ENCODE measurements at regions not wholly inside any gene's neighbourhood (a gene's known extent, or its start where the extent isn't known, plus 50 kb on each side); places are given as distances from the start of the nearest gene placed in this dataset.

GRCh38 chr7:40937879-40938278 is 765.0 kb downstream of the INHBA start:
- H3K4me3 ChIP-seq (replicated peaks; ENCODE audit: low read depth, low read length) = no peak overlapping the region
- no peak for DNase-seq (ENCODE audit: low read depth)

GRCh38 chr7:40935435-40935834 is 767.5 kb downstream of the INHBA start:
- H3K4me3 ChIP-seq (replicated peaks; ENCODE audit: low read depth, low read length) = no peak overlapping the region
- DNase-seq (ENCODE audit: low read depth) = no peak
- TF ChIP-seq CTCF (IDR thresholded peaks at IDR 0.05; ENCODE audit: low read length, missing control alignments) = no peak

More at GRCh38 chr7:40937879-40938278, 765.0 kb downstream of the INHBA start:
- no peak for TF ChIP-seq CTCF (IDR thresholded peaks at IDR 0.05; ENCODE audit: low read length, missing control alignments)

- TF ChIP-seq CTCF (IDR thresholded peaks at IDR 0.05; ENCODE audit: low read length, missing control alignments) = no peak
- no peak for DNase-seq (ENCODE audit: low read depth)
- H3K4me3 ChIP-seq (replicated peaks; ENCODE audit: low read depth, low read length) = no peak overlapping the region
Measured at GRCh38 chr7:40923626-40924025, 779.3 kb downstream of the INHBA start.

GRCh38 chr7:40922316-40922670 is 780.6 kb downstream of the INHBA start:
- peak; percentile 35 for DNase-seq (ENCODE audit: low read depth)
- TF ChIP-seq CTCF (IDR thresholded peaks at IDR 0.05; ENCODE audit: low read length, missing control alignments) = no peak
- H3K4me3 ChIP-seq (replicated peaks; ENCODE audit: low read depth, low read length) = no peak overlapping the region

GRCh38 chr7:40921589-40922315 is 781.1 kb downstream of the INHBA start:
- H3K4me3 ChIP-seq (replicated peaks; ENCODE audit: low read depth, low read length) = no peak overlapping the region
- no peak for TF ChIP-seq CTCF (IDR thresholded peaks at IDR 0.05; ENCODE audit: low read length, missing control alignments)
- DNase-seq (ENCODE audit: low read depth) = no peak

GRCh38 chr7:40918701-40919271 is 784.0 kb downstream of the SUGCT start:
- H3K4me3 ChIP-seq (replicated peaks; ENCODE audit: low read depth, low read length) = no peak overlapping the region
- no peak for TF ChIP-seq CTCF (IDR thresholded peaks at IDR 0.05; ENCODE audit: low read length, missing control alignments)
- peak; percentile 68 for DNase-seq (ENCODE audit: low read depth)

GRCh38 chr7:40916813-40917212 is 782.0 kb downstream of the SUGCT start:
- peak; percentile 13 for DNase-seq (ENCODE audit: low read depth)
- no peak overlapping the region for H3K4me3 ChIP-seq (replicated peaks; ENCODE audit: low read depth, low read length)
- no peak for TF ChIP-seq CTCF (IDR thresholded peaks at IDR 0.05; ENCODE audit: low read length, missing control alignments)

All from fibroblast of pulmonary artery (primary cell).